DOHH2 (cell line): ENCODE measurements at regions not wholly inside any gene's neighbourhood (a gene's known extent, or its start where the extent isn't known, plus 50 kb on each side); places are given as distances from the start of the nearest gene placed in this dataset.

ENCODE experiments used
- H3F3A ChIP-seq: fragments of 200-600 bp; sonication (generic), shearing (Covaris generic); 2 replicates; pipeline ENCODE4 v1.6.0; 2016; ENCODE audit warnings: antibody characterized with exemption, mild to moderate bottlenecking; ENCODE audit not compliant: control insufficient read depth, insufficient read depth
- H3K27ac ChIP-seq: fragments of 200-600 bp; sonication (generic); 2 replicates; pipeline ENCODE4 v1.5.1; 2014; ENCODE audit warnings: low read depth, mild to moderate bottlenecking, low read length, moderate library complexity
- H3K27me3 ChIP-seq: fragments of 200-600 bp; sonication (generic); 2 replicates; pipeline ENCODE4 v1.6.1; 2014; ENCODE audit warnings: mild to moderate bottlenecking, low read length, mixed read lengths; ENCODE audit not compliant: control insufficient read depth
- H3K36me3 ChIP-seq: fragments of 200-600 bp; sonication (generic); 2 replicates; pipeline ENCODE4 v1.6.1; 2014; ENCODE audit warnings: mild to moderate bottlenecking, low read length, moderate library complexity, mixed read lengths; ENCODE audit not compliant: control insufficient read depth
- H3K4me1 ChIP-seq: fragments of 200-600 bp; sonication (generic); 2 replicates; pipeline ENCODE4 v1.6.1; 2014; ENCODE audit warnings: mild to moderate bottlenecking, low read length, mixed read lengths; ENCODE audit not compliant: control insufficient read depth
- H3K4me2 ChIP-seq: fragments of 200-600 bp; sonication (generic); 2 replicates; pipeline ENCODE4 v1.6.0; 2014; ENCODE audit warnings: mild to moderate bottlenecking, low read length, moderate library complexity
- H3K4me3 ChIP-seq: fragments of 200-600 bp; sonication (generic); 2 replicates; pipeline ENCODE4 v1.5.1; 2014; ENCODE audit warnings: mild to moderate bottlenecking, low read length, mixed read lengths
- H3K79me2 ChIP-seq: fragments of 200-600 bp; sonication (generic); 2 replicates; pipeline ENCODE4 v1.6.1; 2014; ENCODE audit warnings: mild to moderate bottlenecking, low read length, mixed read lengths; ENCODE audit not compliant: control insufficient read depth
- H3K9me2 ChIP-seq: fragments of 200-600 bp; sonication (generic); replicated peaks from 2 replicates; pipeline ENCODE4 v1.6.1; 2014; ENCODE audit warnings: mild to moderate bottlenecking, low read length, mixed read lengths; ENCODE audit not compliant: control insufficient read depth
- H3K9me3 ChIP-seq: fragments of 200-600 bp; sonication (generic); 2 replicates; pipeline ENCODE4 v1.6.1; 2014; ENCODE audit warnings: antibody characterized with exemption, low read length, mixed read lengths; ENCODE audit not compliant: control insufficient read depth, insufficient read depth
- H4K20me1 ChIP-seq: fragments of 200-600 bp; sonication (generic); 2 replicates; pipeline ENCODE4 v1.6.0; 2014; ENCODE audit warnings: low read depth, mild to moderate bottlenecking, antibody characterized with exemption, low read length, moderate library complexity; ENCODE audit not compliant: control insufficient read depth, insufficient read depth
- EZH2phosphoT487 ChIP-seq: fragments of 200-600 bp; sonication (generic); IDR thresholded peaks from 2 replicates; pipeline ENCODE4 v1.6.1; 2017; ENCODE audit warnings: borderline replicate concordance, mild to moderate bottlenecking, antibody characterized with exemption, low read length, moderate library complexity, mixed read lengths
- TF ChIP-seq, protein P1 (sequence below): fragments of 200-600 bp; sonication (generic); IDR thresholded peaks from one replicate; pipeline ENCODE4 v1.5.1; 2014; ENCODE audit warnings: antibody characterized with exemption, mild to moderate bottlenecking, low read depth, low read length; ENCODE audit not compliant: poor library complexity, severe bottlenecking

- H3K27me3 ChIP-seq: no peaks in the 10 kb centered on the region
These were observed 57.2 kb upstream of the STEAP4 start for GRCh38 chr7:88363869-88364268.

DNA sequence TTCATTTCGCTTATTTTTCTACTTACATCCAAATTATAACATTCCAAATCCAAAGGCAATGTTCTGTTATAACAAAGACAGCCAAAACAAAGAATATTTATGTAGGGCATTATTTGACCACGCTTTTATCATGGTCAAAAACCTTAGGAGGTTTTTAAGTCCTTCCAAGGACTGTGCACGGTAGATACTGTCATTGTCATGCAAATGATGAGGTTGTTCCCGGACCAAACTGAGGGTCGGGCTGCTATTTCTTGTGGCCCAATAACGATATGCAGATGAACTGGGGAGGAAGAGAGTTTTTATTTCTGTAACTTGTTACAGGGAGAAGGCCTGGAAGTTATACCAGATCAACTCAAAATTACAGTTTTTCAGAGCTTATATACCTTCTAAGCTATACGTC lies 56.6 kb upstream of the STEAP4 start:
- H3K27ac ChIP-seq: no peak overlapping the region
- H3K27me3 ChIP-seq: no peaks in the 10 kb centered on the region
- H3K9me2 ChIP-seq: no peaks in the 10 kb centered on the region
- H3K4me2 ChIP-seq: no peak overlapping the region
- H3K4me3 ChIP-seq: no peak overlapping the region
- H3K79me2 ChIP-seq: no peaks in the 10 kb centered on the region
- H3K4me1 ChIP-seq: no peaks in the 10 kb centered on the region
- no peaks in the 10 kb centered on the region for H3F3A ChIP-seq
- TF ChIP-seq, protein P1, sequence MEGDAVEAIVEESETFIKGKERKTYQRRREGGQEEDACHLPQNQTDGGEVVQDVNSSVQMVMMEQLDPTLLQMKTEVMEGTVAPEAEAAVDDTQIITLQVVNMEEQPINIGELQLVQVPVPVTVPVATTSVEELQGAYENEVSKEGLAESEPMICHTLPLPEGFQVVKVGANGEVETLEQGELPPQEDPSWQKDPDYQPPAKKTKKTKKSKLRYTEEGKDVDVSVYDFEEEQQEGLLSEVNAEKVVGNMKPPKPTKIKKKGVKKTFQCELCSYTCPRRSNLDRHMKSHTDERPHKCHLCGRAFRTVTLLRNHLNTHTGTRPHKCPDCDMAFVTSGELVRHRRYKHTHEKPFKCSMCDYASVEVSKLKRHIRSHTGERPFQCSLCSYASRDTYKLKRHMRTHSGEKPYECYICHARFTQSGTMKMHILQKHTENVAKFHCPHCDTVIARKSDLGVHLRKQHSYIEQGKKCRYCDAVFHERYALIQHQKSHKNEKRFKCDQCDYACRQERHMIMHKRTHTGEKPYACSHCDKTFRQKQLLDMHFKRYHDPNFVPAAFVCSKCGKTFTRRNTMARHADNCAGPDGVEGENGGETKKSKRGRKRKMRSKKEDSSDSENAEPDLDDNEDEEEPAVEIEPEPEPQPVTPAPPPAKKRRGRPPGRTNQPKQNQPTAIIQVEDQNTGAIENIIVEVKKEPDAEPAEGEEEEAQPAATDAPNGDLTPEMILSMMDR: no peak
- no peak for TF ChIP-seq EZH2phosphoT487
- no peaks in the 10 kb centered on the region for H3K36me3 ChIP-seq
- H4K20me1 ChIP-seq: no peaks in the 10 kb centered on the region
- no peaks in the 10 kb centered on the region for H3K9me3 ChIP-seq

More at GRCh38 chr7:88363869-88364268, 57.2 kb upstream of the STEAP4 start:
- no peaks in the 10 kb centered on the region for H3F3A ChIP-seq
- no peak for TF ChIP-seq EZH2phosphoT487
- TF ChIP-seq, protein P1: no peak
- no peak overlapping the region for H3K4me2 ChIP-seq
- H3K4me1 ChIP-seq: no peaks in the 10 kb centered on the region
- H3K4me3 ChIP-seq: no peak overlapping the region
- H4K20me1 ChIP-seq: no peaks in the 10 kb centered on the region
- no peaks in the 10 kb centered on the region for H3K9me3 ChIP-seq
- no peaks in the 10 kb centered on the region for H3K36me3 ChIP-seq
- no peaks in the 10 kb centered on the region for H3K9me2 ChIP-seq
- H3K79me2 ChIP-seq: no peaks in the 10 kb centered on the region
- H3K27ac ChIP-seq: no peak overlapping the region

DNA sequence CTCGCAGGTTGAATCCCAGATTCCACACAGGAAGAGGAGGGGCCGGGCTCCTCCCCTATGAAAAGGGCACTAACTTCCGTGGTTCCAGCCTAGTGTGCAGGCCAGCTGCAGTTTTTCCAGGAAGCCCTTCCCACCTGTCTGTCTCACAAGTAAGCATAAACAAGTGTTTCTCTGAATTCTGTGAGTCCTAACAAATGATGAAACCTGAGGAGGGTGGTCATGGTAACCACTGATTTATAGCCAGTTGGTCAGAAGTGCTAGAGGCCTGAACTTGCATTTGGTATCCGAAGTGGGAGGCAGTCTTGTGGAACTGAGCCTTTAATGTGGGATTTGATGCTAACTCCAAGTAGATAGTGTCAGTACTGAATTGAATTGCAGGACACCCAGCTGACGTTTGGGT lies 54.7 kb upstream of the STEAP4 start:
- no peaks in the 10 kb centered on the region for H3K36me3 ChIP-seq
- no peak for TF ChIP-seq EZH2phosphoT487
- TF ChIP-seq, protein P1: no peak
- H3K27ac ChIP-seq: no peak overlapping the region
- no peaks in the 10 kb centered on the region for H3K27me3 ChIP-seq
- no peaks in the 10 kb centered on the region for H4K20me1 ChIP-seq
- no peaks in the 10 kb centered on the region for H3K9me3 ChIP-seq
- no peak overlapping the region for H3K4me3 ChIP-seq
- H3K79me2 ChIP-seq: no peaks in the 10 kb centered on the region
- H3F3A ChIP-seq: no peaks in the 10 kb centered on the region
- H3K9me2 ChIP-seq: no peaks in the 10 kb centered on the region
- H3K4me1 ChIP-seq: no peaks in the 10 kb centered on the region
- no peak overlapping the region for H3K4me2 ChIP-seq
